ENCODE measurements at regions not wholly inside any gene's neighbourhood (a gene's known extent, or its start where the extent isn't known, plus 50 kb on each side); places are given as distances from the start of the nearest gene placed in this dataset.

GRCh38 chr3:111385971-111386495, 156.0 kb upstream of the CD96 start:
- FAIRE-seq = no peak
- ATAC-seq = no peak
- in situ Hi-C loops (cut with MboI) (no loop called here), intact Hi-C loops (cut with micrococcal nuclease) (no loop called here)
- H3K4me2 ChIP-seq (ENCODE audit: insufficient read depth, low read length) = no peak overlapping the region
- H3K9me3 ChIP-seq (replicated peaks; ENCODE audit: control insufficient read depth, insufficient read depth, low read depth, low read length) = no peaks in the 10 kb centered on the region
- POLR2A ChIA-PET = no interaction called here
- no TSS peak for BruUV-seq (replicated peaks)
- WGBS (ENCODE audit: insufficient coverage, low coverage, missing lambda C conversion rate) = 4% methylated on average over 4 of the region's 4 CpGs
- H3K36me3 ChIP-seq (ENCODE audit: control insufficient read depth, insufficient read depth, low read length) = no peaks in the 10 kb centered on the region
- no peak overlapping the region for H2AFZ ChIP-seq (ENCODE audit: low read depth, low read length)
- H3K79me2 ChIP-seq (ENCODE audit: control insufficient read depth, insufficient read depth, low read length) = no peaks in the 10 kb centered on the region
- H3K4me1 ChIP-seq (replicated peaks in 1 of 2; ENCODE audit: control insufficient read depth in 2 of 2, insufficient read depth in 2 of 2, low read length in 2 of 2) = no peaks in the 10 kb centered on the region
- H3K9me1 ChIP-seq (ENCODE audit: control insufficient read depth, insufficient read depth, low read length) = no peaks in the 10 kb centered on the region
- no peaks in the 10 kb centered on the region for H3K27me3 ChIP-seq (ENCODE audit: control insufficient read depth in 2 of 2, insufficient read depth in 2 of 2, low read length in 2 of 2)
- CTCF ChIA-PET (ENCODE audit: low intra/inter-chr PET ratio) = no interaction called here
- H3K27ac ChIP-seq (ENCODE audit: extremely low read depth, low read depth, low read length) = no peak overlapping the region
- DNase-seq (ENCODE audit: extremely low read depth in 1 of 4, low spot score in 3 of 4) = peak in 1 of 4 experiments; percentile 14
- no peak overlapping the region for H3K9ac ChIP-seq (ENCODE audit: insufficient read depth in 1 of 2, low read depth in 2 of 2, low read length in 2 of 2)
- no peaks in the 10 kb centered on the region for H4K20me1 ChIP-seq (replicated peaks; ENCODE audit: control insufficient read depth, insufficient read depth, low read length)
- no peak overlapping the region for H3K4me3 ChIP-seq
- TF ChIP-seq ZNF41 (CRISPR knock-in tag; conservative IDR thresholded peaks at IDR 0.05) (no peak), CXXC5 (CRISPR knock-in tag; IDR thresholded peaks at IDR 0.05) (peak; percentile 34; the same call in 1 of the 2 replicates), XRCC3 (IDR thresholded peaks at IDR 0.05) (no peak), ZSCAN29 (IDR thresholded peaks at IDR 0.05) (no peak), TAL1 (IDR thresholded peaks at IDR 0.05) (peak; percentile 18; the same call in 1 of the 2 replicates), GTF2A2 (tag; IDR thresholded peaks at IDR 0.05) (no peak), ZFP91 (CRISPR knock-in tag; IDR thresholded peaks at IDR 0.05) (no peak), ZNF174 (CRISPR knock-in tag; IDR thresholded peaks at IDR 0.05) (no peak), ZNF311 (CRISPR knock-in tag; IDR thresholded peaks at IDR 0.05) (peak; percentile 82), CTCF (IDR thresholded peaks at IDR 0.05 in 2 of 3, conservative IDR thresholded peaks at IDR 0.05 in 1 of 3; ENCODE audit: insufficient read depth in 2 of 3, low read depth in 1 of 3, low read length in 3 of 3) (no peak), HDGF (IDR thresholded peaks at IDR 0.05) (no peak), ZNF696 (CRISPR knock-in tag; conservative IDR thresholded peaks at IDR 0.05) (no peak), SIN3A (IDR thresholded peaks at IDR 0.05; ENCODE audit: borderline replicate concordance in 2 of 2, control insufficient read depth in 1 of 2, low read depth in 2 of 2, low read length in 2 of 2) (no peak), DMBX1 (CRISPR knock-in tag; IDR thresholded peaks at IDR 0.05; ENCODE audit: borderline replicate concordance) (peak; percentile 75; the same call in 1 of the 2 replicates), GABPA (tag; conservative IDR thresholded peaks at IDR 0.05; ENCODE audit: low read depth) (no peak), SIX5 (IDR thresholded peaks at IDR 0.05; ENCODE audit: borderline replicate concordance in 1 of 2, insufficient read depth in 1 of 2, low read depth in 1 of 2, low read length in 2 of 2) (no peak), GABPB1 (CRISPR knock-in tag; IDR thresholded peaks at IDR 0.05) (no peak)
- TF ChIP-seq, protein P1, sequence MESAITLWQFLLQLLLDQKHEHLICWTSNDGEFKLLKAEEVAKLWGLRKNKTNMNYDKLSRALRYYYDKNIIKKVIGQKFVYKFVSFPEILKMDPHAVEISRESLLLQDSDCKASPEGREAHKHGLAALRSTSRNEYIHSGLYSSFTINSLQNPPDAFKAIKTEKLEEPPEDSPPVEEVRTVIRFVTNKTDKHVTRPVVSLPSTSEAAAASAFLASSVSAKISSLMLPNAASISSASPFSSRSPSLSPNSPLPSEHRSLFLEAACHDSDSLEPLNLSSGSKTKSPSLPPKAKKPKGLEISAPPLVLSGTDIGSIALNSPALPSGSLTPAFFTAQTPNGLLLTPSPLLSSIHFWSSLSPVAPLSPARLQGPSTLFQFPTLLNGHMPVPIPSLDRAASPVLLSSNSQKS (CRISPR knock-in tag; IDR thresholded peaks at IDR 0.05) = no peak
